Prostate gland (tissue), 2 donors: ENCODE measurements at regions not wholly inside any gene's neighbourhood (a gene's known extent, or its start where the extent isn't known, plus 50 kb on each side); places are given as distances from the start of the nearest gene placed in this dataset.

Experiments
- POLR2A ChIP-seq: fragments of 450-650 bp; IDR thresholded peaks from one replicate; pipeline ENCODE4 v1.6.1; 2016; ENCODE audit warnings: antibody characterized with exemption, mild to moderate bottlenecking
- POLR2AphosphoS5 ChIP-seq: sonication (generic); formaldehyde crosslinking; IDR thresholded peaks from one replicate; pipeline ENCODE4 v1.6.1; 2017; ENCODE audit warnings: antibody characterized with exemption
- TF ChIP-seq, protein P1 (sequence below), 4 experiments: fragments of 200-600 bp in 2 of 4; fragments of 450-650 bp in 2 of 4; sonication (generic) in 2 of 4; IDR thresholded peaks; 1 replicate in 3 of 4; 2 replicates in 1 of 4; pipeline ENCODE4 v1.5.1; 2016 to 2019; ENCODE audit warnings: antibody characterized with exemption in 4 of 4, mild to moderate bottlenecking in 2 of 4, moderate library complexity in 2 of 4

DNA sequence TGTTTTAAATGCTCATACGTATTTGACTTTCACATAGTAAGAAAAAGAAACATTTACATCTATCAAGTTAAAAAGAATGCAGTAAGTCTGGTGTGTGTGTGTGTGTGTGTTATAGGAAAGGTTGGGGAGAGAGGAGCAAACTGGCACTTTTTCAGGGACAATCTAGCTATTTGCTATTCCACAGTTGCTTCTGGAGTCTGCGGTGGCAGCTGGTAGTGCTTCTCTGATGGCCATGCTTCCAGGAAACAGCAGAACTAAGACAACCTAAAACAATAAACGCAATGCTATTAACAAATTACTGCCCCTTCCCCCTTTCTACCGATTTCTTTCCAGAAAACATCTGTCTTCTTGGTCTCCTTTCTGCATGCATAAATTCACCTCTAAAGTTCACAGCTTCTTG lies 70.0 kb upstream of the CDH10 start:
- TF ChIP-seq POLR2A: no peak
- TF ChIP-seq, protein P1, sequence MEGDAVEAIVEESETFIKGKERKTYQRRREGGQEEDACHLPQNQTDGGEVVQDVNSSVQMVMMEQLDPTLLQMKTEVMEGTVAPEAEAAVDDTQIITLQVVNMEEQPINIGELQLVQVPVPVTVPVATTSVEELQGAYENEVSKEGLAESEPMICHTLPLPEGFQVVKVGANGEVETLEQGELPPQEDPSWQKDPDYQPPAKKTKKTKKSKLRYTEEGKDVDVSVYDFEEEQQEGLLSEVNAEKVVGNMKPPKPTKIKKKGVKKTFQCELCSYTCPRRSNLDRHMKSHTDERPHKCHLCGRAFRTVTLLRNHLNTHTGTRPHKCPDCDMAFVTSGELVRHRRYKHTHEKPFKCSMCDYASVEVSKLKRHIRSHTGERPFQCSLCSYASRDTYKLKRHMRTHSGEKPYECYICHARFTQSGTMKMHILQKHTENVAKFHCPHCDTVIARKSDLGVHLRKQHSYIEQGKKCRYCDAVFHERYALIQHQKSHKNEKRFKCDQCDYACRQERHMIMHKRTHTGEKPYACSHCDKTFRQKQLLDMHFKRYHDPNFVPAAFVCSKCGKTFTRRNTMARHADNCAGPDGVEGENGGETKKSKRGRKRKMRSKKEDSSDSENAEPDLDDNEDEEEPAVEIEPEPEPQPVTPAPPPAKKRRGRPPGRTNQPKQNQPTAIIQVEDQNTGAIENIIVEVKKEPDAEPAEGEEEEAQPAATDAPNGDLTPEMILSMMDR (IDR thresholded peaks at IDR 0.05): no peak
- TF ChIP-seq POLR2AphosphoS5: no peak
